Pancreas (tissue), 10 donors: ENCODE measurements at regions not wholly inside any gene's neighbourhood (a gene's known extent, or its start where the extent isn't known, plus 50 kb on each side); places are given as distances from the start of the nearest gene placed in this dataset.
"Not testable (repeated sequence)": the region's sequence is repeated elsewhere in the genome, so short reads cannot be mapped to it uniquely, and the experiment has no call there.

Source experiments
- ATAC-seq, 4 donors: fragments of 200-7000 bp; cut with Tn5 transposase; one replicate each; pipeline versions ENCODE4 v1.8.0 to v1.9.1; 2020; ENCODE audit warnings: mild to moderate bottlenecking in 4 of 4, moderate library complexity in 4 of 4
- DNase-seq, 6 donors: peaks; one replicate each; pipeline ENCODE4 v3.0.0-alpha.2; 2020
- FAIRE-seq: peaks from 2 replicates; lab custom pipeline; 2012; peaks lifted over from hg19 to GRCh38; lab: Jason Lieb, UNC
- H3K27ac ChIP-seq, 4 donors: fragments of 200-600 bp; sonication (generic); 1 replicate in 3 of 4; 2 replicates in 1 of 4; pipeline versions ENCODE4 v1.5.0 to v1.8.0; 2020
- H3K27me3 ChIP-seq, 4 donors: fragments of 200-600 bp; one replicate each; pipeline ENCODE4 v1.8.0; 2021
- H3K36me3 ChIP-seq, 3 donors: fragments of 200-600 bp; sonication (generic) in 1 of 3; one replicate each; pipeline versions ENCODE4 v1.5.0 to v1.8.0; 2020 to 2021
- H3K4me1 ChIP-seq, 3 donors: fragments of 200-600 bp; one replicate each; pipeline ENCODE4 v1.8.0; 2021
- H3K4me3 ChIP-seq, 4 donors: fragments of 200-600 bp; sonication (generic) in 2 of 4; one replicate each; pipeline versions ENCODE4 v1.5.0 to v1.8.0; 2020 to 2021
- H3K9me3 ChIP-seq, 4 donors: fragments of 200-600 bp; one replicate each; pipeline ENCODE4 v1.8.0; 2021
- CTCF ChIP-seq, 4 donors: fragments of 200-600 bp; sonication (generic) in 3 of 4; IDR thresholded peaks; one replicate each; pipeline versions ENCODE4 v1.5.0 to v1.8.0; 2021; ENCODE audit warnings: antibody characterized with exemption in 4 of 4
- WGBS, 2 donors: extraction: QIAGEN DNeasy Blood & Tissue Kit; methylation state at CpG; one replicate each; pipeline ENCODE4 v1.1.7; 2013; 5-methylcytosine and 5-hydroxymethylcytosine counted together
- intact Hi-C, 3 donors: fragments of 100-400 bp; cut with DNase I; formaldehyde crosslinking; loops; one replicate each; pipeline versions ENCODE4 v1.11.1 to v1.14.2; 2022
- donor health status: healthy with polysubstance abuse.
- donor health status: DM: no; HTN: no; CAD: no; lungs with moderate emphysema.
- donor health status: DM: no; HTN: no; CAD: no.
- donor health status: control.
- donor health status: control.
- donor health status: Bipolar disorder and iron deficiency.
- donor health status: DM: yes; HTN: yes; CAD: no.
- donor health status: DM: no; HTN: no; CAD: no.
- donor health status: DM: no; HTN: no; CAD: no.
- donor health status: DM: yes; HTN: yes; CAD: no.

GRCh38 chr5:83404182-83404716 is 67.3 kb upstream of the VCAN start:
- intact Hi-C loops: no loop called here

GRCh38 chr5:83405662-83406061 is 65.9 kb upstream of the VCAN start:
- no peaks in the 10 kb centered on the region for H3K36me3 ChIP-seq
- 94% methylated on average over 3 of the region's 3 CpGs for WGBS, 2 donors
- intact Hi-C loops: no loop called here
- no peaks in the 10 kb centered on the region for H3K9me3 ChIP-seq
- DNase-seq (no peak), ATAC-seq (no peak), FAIRE-seq (no peak)
- TF ChIP-seq CTCF (IDR thresholded peaks at IDR 0.05): no peak
- no peak overlapping the region for H3K4me3 ChIP-seq
- no peak overlapping the region for H3K27ac ChIP-seq
- peaks cover 5 to 25% (median 24%) of the 10 kb centered on the region in 3 donors for H3K4me1 ChIP-seq
- no peaks in the 10 kb centered on the region for H3K27me3 ChIP-seq

More at GRCh38 chr5:83404182-83404716, 67.3 kb upstream of the VCAN start:
- H3K4me1 ChIP-seq: peaks cover 5 to 25% (median 24%) of the 10 kb centered on the region in 3 donors
- TF ChIP-seq CTCF (IDR thresholded peaks at IDR 0.05): no peak
- no peaks in the 10 kb centered on the region for H3K27me3 ChIP-seq
- no peaks in the 10 kb centered on the region for H3K36me3 ChIP-seq
- H3K9me3 ChIP-seq: no peaks in the 10 kb centered on the region
- WGBS, 2 donors: 45 to 47% methylated on average over 3 of the region's 3 CpGs
- FAIRE-seq (no peak), ATAC-seq (peak in 2 of 4 donors; percentile 15 to 20), DNase-seq (no peak)
- H3K4me3 ChIP-seq: no peak overlapping the region
- H3K27ac ChIP-seq: no peak overlapping the region

- FAIRE-seq (no peak), ATAC-seq (no peak), DNase-seq (no peak)
- H3K36me3 ChIP-seq: no peaks in the 10 kb centered on the region
- H3K4me3 ChIP-seq: no peak overlapping the region
- peaks cover 5 to 24% (median 21%) of the 10 kb centered on the region in 3 donors for H3K4me1 ChIP-seq
- TF ChIP-seq CTCF (IDR thresholded peaks at IDR 0.05): no peak
- no peaks in the 10 kb centered on the region for H3K9me3 ChIP-seq
- no peaks in the 10 kb centered on the region for H3K27me3 ChIP-seq
- no peak overlapping the region for H3K27ac ChIP-seq
- intact Hi-C loops: no loop called here
Observed at GRCh38 chr5:83406906-83407305, 64.6 kb upstream of the VCAN start.

GRCh38 chr5:83407931-83408330 is 63.6 kb upstream of the VCAN start:
- TF ChIP-seq CTCF (IDR thresholded peaks at IDR 0.05): no peak
- no peaks in the 10 kb centered on the region for H3K9me3 ChIP-seq
- no peak for DNase-seq
- intact Hi-C loops: no loop called here
- peak overlapping the region in 2 of 4 donors; percentile 63 to 75 for H3K27ac ChIP-seq
- peaks cover 5 to 20% (median 17%) of the 10 kb centered on the region in 3 donors for H3K4me1 ChIP-seq
- no peak for FAIRE-seq
- H3K27me3 ChIP-seq: no peaks in the 10 kb centered on the region
- ATAC-seq: peak in 3 of 4 donors; percentile 30 to 32 (median 30)
- H3K4me3 ChIP-seq: no peak overlapping the region
- H3K36me3 ChIP-seq: no peaks in the 10 kb centered on the region

- no peaks in the 10 kb centered on the region for H3K9me3 ChIP-seq
- peaks cover 5 to 20% (median 17%) of the 10 kb centered on the region in 3 donors for H3K4me1 ChIP-seq
- WGBS, 2 donors: 9 to 12% methylated on average over 2 of the region's 2 CpGs
- H3K27me3 ChIP-seq: no peaks in the 10 kb centered on the region
- intact Hi-C loops: no loop called here
- TF ChIP-seq CTCF (IDR thresholded peaks at IDR 0.05): no peak
- H3K4me3 ChIP-seq: no peak overlapping the region
- DNase-seq (peak in 2 of 6 donors; percentile 45 to 68), ATAC-seq (peak; percentile 84 to 96 (median 88)), FAIRE-seq (no peak)
- H3K36me3 ChIP-seq: no peaks in the 10 kb centered on the region
- peak overlapping the region in 3 of 4 donors; percentile 33 to 75 (median 63) for H3K27ac ChIP-seq
Observed at GRCh38 chr5:83408719-83409118, 62.8 kb upstream of the VCAN start.

GRCh38 chr5:83409776-83410175 is 61.8 kb upstream of the VCAN start:
- FAIRE-seq, H3K9me3 ChIP-seq, H3K27me3 ChIP-seq, intact Hi-C loops, DNase-seq, ATAC-seq, H3K36me3 ChIP-seq, H3K4me3 ChIP-seq: not testable (repeated sequence)
- Histone ChIP-seq H3K27ac (peak overlapping the region; percentile 33 to 75 (median 55)), H3K4me1 (peaks cover 5 to 17% (median 14%) of the 10 kb centered on the region in 3 donors)
- 76 to 77% methylated on average over 2 of the region's 2 CpGs for WGBS, 2 donors

GRCh38 chr5:83410319-83410718 is 61.2 kb upstream of the VCAN start:
- H3K27me3 ChIP-seq, ATAC-seq, intact Hi-C loops, H3K9me3 ChIP-seq, DNase-seq, H3K4me3 ChIP-seq, H3K36me3 ChIP-seq: not testable (repeated sequence)
- H3K27ac ChIP-seq: peak overlapping the region in 1 of 4 donors; percentile 63
- H3K4me1 ChIP-seq: peaks cover 5 to 17% (median 13%) of the 10 kb centered on the region in 3 donors
- WGBS, 2 donors: 78 to 86% methylated on average over 3 of the region's 3 CpGs
- FAIRE-seq: peak; percentile 26
